ENCODE measurements at regions not wholly inside any gene's neighbourhood (a gene's known extent, or its start where the extent isn't known, plus 50 kb on each side); places are given as distances from the start of the nearest gene placed in this dataset.
"Not testable (repeated sequence)": the region's sequence is repeated elsewhere in the genome, so short reads cannot be mapped to it uniquely, and the experiment has no call there.

DNA sequence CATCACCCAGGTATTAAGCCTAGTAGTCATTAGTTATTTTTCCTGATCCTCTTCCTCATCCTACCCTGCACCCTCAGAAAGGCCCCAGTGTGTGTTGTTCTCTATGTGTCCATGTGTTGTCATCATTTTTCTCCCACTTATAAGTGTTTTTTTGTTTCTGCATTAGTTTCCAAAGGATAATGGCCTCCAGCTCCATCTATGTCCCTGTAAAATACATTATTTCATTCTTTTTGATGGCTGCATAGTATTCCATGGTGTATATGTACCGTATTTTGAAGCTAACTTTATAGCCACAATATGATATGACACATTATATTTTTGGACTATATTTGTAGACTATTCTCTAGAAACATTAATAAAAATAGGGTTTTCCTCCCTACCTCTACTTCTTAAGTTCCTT, 324.4 kb upstream of the EDIL3 start:
- no peak overlapping the region for H3K4me2 ChIP-seq (ENCODE audit: insufficient read depth, low read length, poor library complexity, severe bottlenecking)
- H2AK5ac ChIP-seq (ENCODE audit: low read depth, low read length): no peak overlapping the region
- H3K4me1 ChIP-seq (ENCODE audit: control insufficient read depth in 2 of 2, insufficient read depth in 1 of 2, low read depth in 1 of 2, low read length in 2 of 2): no peaks in the 10 kb centered on the region
- no peaks in the 10 kb centered on the region for H3K36me3 ChIP-seq (replicated peaks in 1 of 2; ENCODE audit: control insufficient read depth in 2 of 2, insufficient read depth in 2 of 2, low read length in 2 of 2)
- no peak overlapping the region for H3K18ac ChIP-seq (ENCODE audit: low read length)
- WGBS, 2 donors (ENCODE audit: extremely low coverage in 2 of 2, insufficient read length in 2 of 2, insufficient replicate concordance in 1 of 2): no CpG with 5 or more reads among the region's 1 CpG
- no peak overlapping the region for H3K14ac ChIP-seq (ENCODE audit: low read length)
- no peak for DNase-seq (ENCODE audit: low spot score)
- no peak overlapping the region for H3K27ac ChIP-seq (replicated peaks; ENCODE audit: low read length)
- no peaks in the 10 kb centered on the region for H3K27me3 ChIP-seq (ENCODE audit: control insufficient read depth in 3 of 3, insufficient read depth in 3 of 3, low read depth in 1 of 3, low read length in 3 of 3)
- no peak overlapping the region for H2BK5ac ChIP-seq (ENCODE audit: low read length)
- no peaks in the 10 kb centered on the region for H3K79me1 ChIP-seq (ENCODE audit: low read depth, low read length)
- H2BK12ac ChIP-seq (ENCODE audit: low read length): no peak overlapping the region
- no peaks in the 10 kb centered on the region for H3K9me3 ChIP-seq (replicated peaks in 1 of 2; ENCODE audit: control insufficient read depth in 2 of 2, insufficient read depth in 1 of 2, low read depth in 1 of 2, low read length in 2 of 2)
- H3K4ac ChIP-seq (ENCODE audit: low read length): no peak overlapping the region
- no peak overlapping the region for H2BK120ac ChIP-seq (ENCODE audit: low read depth, low read length)
- no peak overlapping the region for H3K4me3 ChIP-seq (ENCODE audit: low read length in 2 of 2)
- H2BK15ac ChIP-seq (ENCODE audit: low read length): no peak overlapping the region
- H2AFZ ChIP-seq (ENCODE audit: low read length): no peak overlapping the region
- no peak overlapping the region for H3K9ac ChIP-seq (ENCODE audit: low read depth, low read length, poor library complexity)
- H4K91ac ChIP-seq (ENCODE audit: low read depth, low read length, poor library complexity): no peak overlapping the region
- no peak overlapping the region for H3K23ac ChIP-seq (ENCODE audit: low read depth, low read length, poor library complexity)
- no peak overlapping the region for H4K8ac ChIP-seq (ENCODE audit: low read depth, low read length)

DNA sequence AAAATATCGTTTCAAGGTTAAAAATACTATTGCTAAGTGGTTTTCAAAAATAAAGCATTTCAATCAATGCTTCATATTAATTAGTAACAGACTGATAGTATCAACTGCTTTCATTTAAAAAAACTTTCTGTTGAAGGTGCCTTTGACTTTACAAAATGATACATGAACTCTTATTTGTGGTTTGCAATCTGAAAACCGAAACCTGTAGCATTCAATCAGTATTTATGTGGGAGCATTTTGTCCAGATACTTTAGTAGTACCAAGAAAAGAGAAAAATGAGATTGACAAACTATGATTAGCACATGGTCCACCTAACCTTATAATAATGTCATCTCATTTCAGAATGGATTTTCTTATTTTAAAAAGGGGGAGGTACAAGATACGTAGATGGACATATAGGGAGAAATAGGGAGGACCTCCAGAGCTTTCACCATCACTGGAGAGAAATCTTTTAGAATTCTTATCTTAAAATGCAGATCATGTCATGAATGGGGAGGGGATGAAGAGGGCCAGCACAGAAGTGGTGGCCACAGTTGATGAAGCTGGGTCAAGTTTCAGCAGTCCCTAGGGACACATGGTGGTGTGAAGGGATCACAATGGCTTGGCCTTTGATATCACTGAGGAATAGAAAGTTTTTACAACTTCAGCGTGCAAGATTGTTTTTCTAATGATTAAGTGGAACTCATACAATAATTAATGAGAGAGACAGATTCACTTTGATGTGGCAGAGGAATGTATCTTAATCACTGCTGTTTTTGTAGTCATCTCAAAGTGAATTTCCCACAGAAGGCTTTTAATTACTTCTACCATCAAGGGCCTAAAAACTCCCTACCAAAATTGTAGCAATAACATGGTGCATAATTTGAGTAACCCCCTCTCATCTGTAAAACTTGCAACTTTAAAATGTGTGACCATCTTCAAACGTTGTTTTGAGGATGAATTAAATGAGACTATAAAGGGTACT, 322.3 kb upstream of the EDIL3 start:
- DNase-seq (ENCODE audit: low spot score): no peak
- Histone ChIP-seq H2BK120ac (ENCODE audit: low read depth, low read length) (no peak overlapping the region), H2BK15ac (ENCODE audit: low read length) (no peak overlapping the region), H3K14ac (ENCODE audit: low read length) (no peak overlapping the region), H4K91ac (ENCODE audit: low read depth, low read length, poor library complexity) (no peak overlapping the region), H3K4ac (ENCODE audit: low read length) (no peak overlapping the region), H3K27me3 (ENCODE audit: control insufficient read depth in 3 of 3, insufficient read depth in 3 of 3, low read depth in 1 of 3, low read length in 3 of 3) (no peaks in the 10 kb centered on the region), H3K9ac (ENCODE audit: low read depth, low read length, poor library complexity) (no peak overlapping the region), H3K36me3 (replicated peaks in 1 of 2; ENCODE audit: control insufficient read depth in 2 of 2, insufficient read depth in 2 of 2, low read length in 2 of 2) (no peaks in the 10 kb centered on the region), H2AFZ (ENCODE audit: low read length) (no peak overlapping the region), H3K9me3 (replicated peaks in 1 of 2; ENCODE audit: control insufficient read depth in 2 of 2, insufficient read depth in 1 of 2, low read depth in 1 of 2, low read length in 2 of 2) (no peaks in the 10 kb centered on the region), H2BK12ac (ENCODE audit: low read length) (no peak overlapping the region), H3K4me3 (ENCODE audit: low read length in 2 of 2) (no peak overlapping the region), H3K4me2 (ENCODE audit: insufficient read depth, low read length, poor library complexity, severe bottlenecking) (no peak overlapping the region), H3K23ac (ENCODE audit: low read depth, low read length, poor library complexity) (no peak overlapping the region), H3K4me1 (ENCODE audit: control insufficient read depth in 2 of 2, insufficient read depth in 1 of 2, low read depth in 1 of 2, low read length in 2 of 2) (no peaks in the 10 kb centered on the region), H2BK5ac (ENCODE audit: low read length) (no peak overlapping the region), H4K8ac (ENCODE audit: low read depth, low read length) (no peak overlapping the region), H3K79me1 (ENCODE audit: low read depth, low read length) (no peaks in the 10 kb centered on the region), H3K18ac (ENCODE audit: low read length) (no peak overlapping the region), H3K27ac (replicated peaks; ENCODE audit: low read length) (no peak overlapping the region), H2AK5ac (ENCODE audit: low read depth, low read length) (no peak overlapping the region)
- no CpG with 5 or more reads among the region's 5 CpGs for WGBS, 2 donors (ENCODE audit: extremely low coverage in 2 of 2, insufficient read length in 2 of 2, insufficient replicate concordance in 1 of 2)

DNA sequence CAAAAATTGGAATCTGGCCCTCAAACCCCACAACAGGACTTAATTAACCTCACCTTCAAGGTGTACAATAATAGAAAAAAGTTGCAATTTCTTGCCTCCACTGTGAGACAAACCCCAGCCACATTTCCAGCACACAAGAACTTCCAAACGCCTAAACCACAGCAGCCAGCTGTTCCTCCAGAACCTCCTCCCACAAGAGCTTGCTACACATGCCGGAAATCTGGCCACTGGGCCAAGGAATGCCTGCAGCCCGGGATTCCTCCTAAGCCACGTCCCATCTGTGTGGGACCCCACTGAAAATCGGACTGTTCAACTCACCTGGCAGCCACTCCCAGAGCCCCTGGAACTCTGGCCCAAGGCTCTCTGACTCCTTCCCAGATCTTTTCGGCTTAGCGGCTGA, 315.9 kb upstream of the EDIL3 start:
- H3K4me3 ChIP-seq (ENCODE audit: low read length in 2 of 2): not testable (repeated sequence)

DNA sequence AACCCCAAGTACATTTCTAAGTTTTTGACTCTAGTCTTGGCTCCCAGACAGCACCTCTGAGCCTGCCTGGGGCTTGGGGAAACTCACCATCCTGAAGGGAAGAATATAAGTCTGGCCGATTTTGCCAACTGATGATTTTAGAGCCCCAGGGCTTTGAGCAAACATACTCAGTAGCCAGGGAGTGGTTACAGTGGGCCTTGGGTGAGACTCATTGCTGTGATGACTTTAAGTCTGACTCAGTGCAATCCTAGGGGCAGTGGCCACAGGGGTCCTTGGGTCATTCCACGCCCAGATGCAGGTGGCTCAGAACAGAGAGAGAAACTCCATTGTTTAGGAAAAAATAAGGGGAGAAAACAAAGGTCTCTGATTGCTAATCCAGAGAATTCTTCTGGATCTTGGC, 312.0 kb upstream of the EDIL3 start:
- H3K9me3 ChIP-seq (replicated peaks in 1 of 2; ENCODE audit: control insufficient read depth in 2 of 2, insufficient read depth in 1 of 2, low read depth in 1 of 2, low read length in 2 of 2): no peaks in the 10 kb centered on the region
- H2BK120ac ChIP-seq (ENCODE audit: low read depth, low read length): no peak overlapping the region
- H2BK12ac ChIP-seq (ENCODE audit: low read length): no peak overlapping the region
- no peaks in the 10 kb centered on the region for H3K79me1 ChIP-seq (ENCODE audit: low read depth, low read length)
- no peak overlapping the region for H3K4me2 ChIP-seq (ENCODE audit: insufficient read depth, low read length, poor library complexity, severe bottlenecking)
- H3K36me3 ChIP-seq (replicated peaks in 1 of 2; ENCODE audit: control insufficient read depth in 2 of 2, insufficient read depth in 2 of 2, low read length in 2 of 2): no peaks in the 10 kb centered on the region
- no peak overlapping the region for H2BK15ac ChIP-seq (ENCODE audit: low read length)
- no peak for DNase-seq (ENCODE audit: low spot score)
- H3K18ac ChIP-seq (ENCODE audit: low read length): no peak overlapping the region
- no peak overlapping the region for H3K9ac ChIP-seq (ENCODE audit: low read depth, low read length, poor library complexity)
- no peak overlapping the region for H3K27ac ChIP-seq (replicated peaks; ENCODE audit: low read length)
- H3K4me1 ChIP-seq (ENCODE audit: control insufficient read depth in 2 of 2, insufficient read depth in 1 of 2, low read depth in 1 of 2, low read length in 2 of 2): peaks cover 0 to 4% of the 10 kb centered on the region in 2 donors
- H4K91ac ChIP-seq (ENCODE audit: low read depth, low read length, poor library complexity): no peak overlapping the region
- H4K8ac ChIP-seq (ENCODE audit: low read depth, low read length): no peak overlapping the region
- H2AK5ac ChIP-seq (ENCODE audit: low read depth, low read length): no peak overlapping the region
- H3K14ac ChIP-seq (ENCODE audit: low read length): no peak overlapping the region
- WGBS, 2 donors (ENCODE audit: extremely low coverage in 2 of 2, insufficient read length in 2 of 2, insufficient replicate concordance in 1 of 2): no CpG with 5 or more reads among the region's 2 CpGs
- H3K23ac ChIP-seq (ENCODE audit: low read depth, low read length, poor library complexity): no peak overlapping the region
- H2AFZ ChIP-seq (ENCODE audit: low read length): no peak overlapping the region
- no peak overlapping the region for H2BK5ac ChIP-seq (ENCODE audit: low read length)
- no peak overlapping the region for H3K4ac ChIP-seq (ENCODE audit: low read length)
- no peak overlapping the region for H3K4me3 ChIP-seq (ENCODE audit: low read length in 2 of 2)
- H3K27me3 ChIP-seq (ENCODE audit: control insufficient read depth in 3 of 3, insufficient read depth in 3 of 3, low read depth in 1 of 3, low read length in 3 of 3): no peaks in the 10 kb centered on the region

More for the DNA sequence above, 315.9 kb upstream of the EDIL3 start:
- not testable (repeated sequence) for H3K23ac ChIP-seq (ENCODE audit: low read depth, low read length, poor library complexity); H2AK5ac ChIP-seq (ENCODE audit: low read depth, low read length); H3K4me2 ChIP-seq (ENCODE audit: insufficient read depth, low read length, poor library complexity, severe bottlenecking); H3K27me3 ChIP-seq (ENCODE audit: control insufficient read depth in 3 of 3, insufficient read depth in 3 of 3, low read depth in 1 of 3, low read length in 3 of 3); H2BK12ac ChIP-seq (ENCODE audit: low read length); H2AFZ ChIP-seq (ENCODE audit: low read length); DNase-seq (ENCODE audit: low spot score); H3K18ac ChIP-seq (ENCODE audit: low read length); H3K9ac ChIP-seq (ENCODE audit: low read depth, low read length, poor library complexity); H4K8ac ChIP-seq (ENCODE audit: low read depth, low read length); H3K14ac ChIP-seq (ENCODE audit: low read length); H2BK5ac ChIP-seq (ENCODE audit: low read length); H3K27ac ChIP-seq (replicated peaks; ENCODE audit: low read length); H3K79me1 ChIP-seq (ENCODE audit: low read depth, low read length); H2BK15ac ChIP-seq (ENCODE audit: low read length); H3K9me3 ChIP-seq (replicated peaks in 1 of 2; ENCODE audit: control insufficient read depth in 2 of 2, insufficient read depth in 1 of 2, low read depth in 1 of 2, low read length in 2 of 2); H4K91ac ChIP-seq (ENCODE audit: low read depth, low read length, poor library complexity); H3K4ac ChIP-seq (ENCODE audit: low read length); H2BK120ac ChIP-seq (ENCODE audit: low read depth, low read length); H3K36me3 ChIP-seq (replicated peaks in 1 of 2; ENCODE audit: control insufficient read depth in 2 of 2, insufficient read depth in 2 of 2, low read length in 2 of 2); H3K4me1 ChIP-seq (ENCODE audit: control insufficient read depth in 2 of 2, insufficient read depth in 1 of 2, low read depth in 1 of 2, low read length in 2 of 2)
- no CpG with 5 or more reads among the region's 7 CpGs for WGBS, 2 donors (ENCODE audit: extremely low coverage in 2 of 2, insufficient read length in 2 of 2, insufficient replicate concordance in 1 of 2)
